ENCODE measurements at regions not wholly inside any gene's neighbourhood (a gene's known extent, or its start where the extent isn't known, plus 50 kb on each side); places are given as distances from the start of the nearest gene placed in this dataset.

DNA sequence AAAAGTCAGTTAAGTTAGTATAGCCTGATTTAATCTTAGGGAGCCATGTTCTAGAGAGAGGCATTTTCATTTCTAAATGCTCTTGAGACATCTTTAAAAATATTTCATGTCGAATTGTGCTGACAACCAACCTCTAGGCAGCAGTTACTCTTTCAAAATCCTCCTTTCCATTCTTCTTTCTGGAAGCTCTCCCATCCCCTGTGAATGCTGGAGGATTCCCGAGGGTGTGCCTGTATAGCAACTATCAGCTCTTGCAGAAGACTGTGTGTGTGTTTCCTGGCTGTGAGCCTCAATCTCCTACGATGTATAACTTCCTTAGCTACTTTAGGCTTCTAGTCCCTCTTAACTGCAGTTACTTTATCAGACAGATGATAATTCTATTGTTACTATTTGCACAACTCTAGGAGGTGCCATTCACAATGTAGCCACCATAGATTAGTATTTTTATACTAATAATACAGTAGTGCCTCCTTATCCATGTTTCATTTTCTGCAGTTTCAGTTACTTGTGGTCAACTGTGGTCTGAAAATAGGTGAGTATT, 250.3 kb downstream of the EDEM1 start (continued):
- TF ChIP-seq, protein P1, sequence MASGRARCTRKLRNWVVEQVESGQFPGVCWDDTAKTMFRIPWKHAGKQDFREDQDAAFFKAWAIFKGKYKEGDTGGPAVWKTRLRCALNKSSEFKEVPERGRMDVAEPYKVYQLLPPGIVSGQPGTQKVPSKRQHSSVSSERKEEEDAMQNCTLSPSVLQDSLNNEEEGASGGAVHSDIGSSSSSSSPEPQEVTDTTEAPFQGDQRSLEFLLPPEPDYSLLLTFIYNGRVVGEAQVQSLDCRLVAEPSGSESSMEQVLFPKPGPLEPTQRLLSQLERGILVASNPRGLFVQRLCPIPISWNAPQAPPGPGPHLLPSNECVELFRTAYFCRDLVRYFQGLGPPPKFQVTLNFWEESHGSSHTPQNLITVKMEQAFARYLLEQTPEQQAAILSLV (tag; IDR thresholded peaks at IDR 0.05) = no peak
- TF ChIP-seq MTA3 (IDR thresholded peaks at IDR 0.05; ENCODE audit: borderline replicate concordance) = 0 out of 2 replicates have a peak, but pooled peaks have one; percentile 19
- TF ChIP-seq, protein P2, sequence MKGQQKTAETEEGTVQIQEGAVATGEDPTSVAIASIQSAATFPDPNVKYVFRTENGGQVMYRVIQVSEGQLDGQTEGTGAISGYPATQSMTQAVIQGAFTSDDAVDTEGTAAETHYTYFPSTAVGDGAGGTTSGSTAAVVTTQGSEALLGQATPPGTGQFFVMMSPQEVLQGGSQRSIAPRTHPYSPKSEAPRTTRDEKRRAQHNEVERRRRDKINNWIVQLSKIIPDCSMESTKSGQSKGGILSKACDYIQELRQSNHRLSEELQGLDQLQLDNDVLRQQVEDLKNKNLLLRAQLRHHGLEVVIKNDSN (CRISPR knock-in tag; IDR thresholded peaks at IDR 0.05) = no peak
- no peak for TF ChIP-seq ZNF143 (CRISPR knock-in tag; IDR thresholded peaks at IDR 0.05)
- TF ChIP-seq GTF2A2 (tag; IDR thresholded peaks at IDR 0.05) = no peak
- no peak for TF ChIP-seq ZFPM2 (CRISPR knock-in tag; IDR thresholded peaks at IDR 0.05)
- no peak for TF ChIP-seq ZNF785 (CRISPR knock-in tag; IDR thresholded peaks at IDR 0.05)
- TF ChIP-seq, protein P3, sequence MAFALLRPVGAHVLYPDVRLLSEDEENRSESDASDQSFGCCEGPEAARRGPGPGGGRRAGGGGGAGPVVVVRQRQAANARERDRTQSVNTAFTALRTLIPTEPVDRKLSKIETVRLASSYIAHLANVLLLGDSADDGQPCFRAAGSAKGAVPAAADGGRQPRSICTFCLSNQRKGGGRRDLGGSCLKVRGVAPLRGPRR (CRISPR knock-in tag; IDR thresholded peaks at IDR 0.05) = no peak
- no peak for TF ChIP-seq YBX1 (IDR thresholded peaks at IDR 0.05)
- TF ChIP-seq, protein P4, sequence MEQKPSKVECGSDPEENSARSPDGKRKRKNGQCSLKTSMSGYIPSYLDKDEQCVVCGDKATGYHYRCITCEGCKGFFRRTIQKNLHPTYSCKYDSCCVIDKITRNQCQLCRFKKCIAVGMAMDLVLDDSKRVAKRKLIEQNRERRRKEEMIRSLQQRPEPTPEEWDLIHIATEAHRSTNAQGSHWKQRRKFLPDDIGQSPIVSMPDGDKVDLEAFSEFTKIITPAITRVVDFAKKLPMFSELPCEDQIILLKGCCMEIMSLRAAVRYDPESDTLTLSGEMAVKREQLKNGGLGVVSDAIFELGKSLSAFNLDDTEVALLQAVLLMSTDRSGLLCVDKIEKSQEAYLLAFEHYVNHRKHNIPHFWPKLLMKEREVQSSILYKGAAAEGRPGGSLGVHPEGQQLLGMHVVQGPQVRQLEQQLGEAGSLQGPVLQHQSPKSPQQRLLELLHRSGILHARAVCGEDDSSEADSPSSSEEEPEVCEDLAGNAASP (IDR thresholded peaks at IDR 0.05) = no peak
- no peak for TF ChIP-seq ZFP30 (CRISPR knock-in tag; IDR thresholded peaks at IDR 0.05; ENCODE audit: borderline replicate concordance)
- TF ChIP-seq, protein P5, sequence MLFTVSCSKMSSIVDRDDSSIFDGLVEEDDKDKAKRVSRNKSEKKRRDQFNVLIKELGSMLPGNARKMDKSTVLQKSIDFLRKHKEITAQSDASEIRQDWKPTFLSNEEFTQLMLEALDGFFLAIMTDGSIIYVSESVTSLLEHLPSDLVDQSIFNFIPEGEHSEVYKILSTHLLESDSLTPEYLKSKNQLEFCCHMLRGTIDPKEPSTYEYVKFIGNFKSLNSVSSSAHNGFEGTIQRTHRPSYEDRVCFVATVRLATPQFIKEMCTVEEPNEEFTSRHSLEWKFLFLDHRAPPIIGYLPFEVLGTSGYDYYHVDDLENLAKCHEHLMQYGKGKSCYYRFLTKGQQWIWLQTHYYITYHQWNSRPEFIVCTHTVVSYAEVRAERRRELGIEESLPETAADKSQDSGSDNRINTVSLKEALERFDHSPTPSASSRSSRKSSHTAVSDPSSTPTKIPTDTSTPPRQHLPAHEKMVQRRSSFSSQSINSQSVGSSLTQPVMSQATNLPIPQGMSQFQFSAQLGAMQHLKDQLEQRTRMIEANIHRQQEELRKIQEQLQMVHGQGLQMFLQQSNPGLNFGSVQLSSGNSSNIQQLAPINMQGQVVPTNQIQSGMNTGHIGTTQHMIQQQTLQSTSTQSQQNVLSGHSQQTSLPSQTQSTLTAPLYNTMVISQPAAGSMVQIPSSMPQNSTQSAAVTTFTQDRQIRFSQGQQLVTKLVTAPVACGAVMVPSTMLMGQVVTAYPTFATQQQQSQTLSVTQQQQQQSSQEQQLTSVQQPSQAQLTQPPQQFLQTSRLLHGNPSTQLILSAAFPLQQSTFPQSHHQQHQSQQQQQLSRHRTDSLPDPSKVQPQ (CRISPR knock-in tag; IDR thresholded peaks at IDR 0.05; ENCODE audit: borderline replicate concordance) = no peak
- peak; percentile 33; the same call in 1 of the 2 replicates for TF ChIP-seq HDAC2 (IDR thresholded peaks at IDR 0.05)
- TF ChIP-seq, protein P6, sequence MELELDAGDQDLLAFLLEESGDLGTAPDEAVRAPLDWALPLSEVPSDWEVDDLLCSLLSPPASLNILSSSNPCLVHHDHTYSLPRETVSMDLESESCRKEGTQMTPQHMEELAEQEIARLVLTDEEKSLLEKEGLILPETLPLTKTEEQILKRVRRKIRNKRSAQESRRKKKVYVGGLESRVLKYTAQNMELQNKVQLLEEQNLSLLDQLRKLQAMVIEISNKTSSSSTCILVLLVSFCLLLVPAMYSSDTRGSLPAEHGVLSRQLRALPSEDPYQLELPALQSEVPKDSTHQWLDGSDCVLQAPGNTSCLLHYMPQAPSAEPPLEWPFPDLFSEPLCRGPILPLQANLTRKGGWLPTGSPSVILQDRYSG (tag; conservative IDR thresholded peaks at IDR 0.05; ENCODE audit: low read depth) = no peak
- no peak for TF ChIP-seq DDX20 (tag; IDR thresholded peaks at IDR 0.05; ENCODE audit: low read depth)
- TF ChIP-seq, protein P7, sequence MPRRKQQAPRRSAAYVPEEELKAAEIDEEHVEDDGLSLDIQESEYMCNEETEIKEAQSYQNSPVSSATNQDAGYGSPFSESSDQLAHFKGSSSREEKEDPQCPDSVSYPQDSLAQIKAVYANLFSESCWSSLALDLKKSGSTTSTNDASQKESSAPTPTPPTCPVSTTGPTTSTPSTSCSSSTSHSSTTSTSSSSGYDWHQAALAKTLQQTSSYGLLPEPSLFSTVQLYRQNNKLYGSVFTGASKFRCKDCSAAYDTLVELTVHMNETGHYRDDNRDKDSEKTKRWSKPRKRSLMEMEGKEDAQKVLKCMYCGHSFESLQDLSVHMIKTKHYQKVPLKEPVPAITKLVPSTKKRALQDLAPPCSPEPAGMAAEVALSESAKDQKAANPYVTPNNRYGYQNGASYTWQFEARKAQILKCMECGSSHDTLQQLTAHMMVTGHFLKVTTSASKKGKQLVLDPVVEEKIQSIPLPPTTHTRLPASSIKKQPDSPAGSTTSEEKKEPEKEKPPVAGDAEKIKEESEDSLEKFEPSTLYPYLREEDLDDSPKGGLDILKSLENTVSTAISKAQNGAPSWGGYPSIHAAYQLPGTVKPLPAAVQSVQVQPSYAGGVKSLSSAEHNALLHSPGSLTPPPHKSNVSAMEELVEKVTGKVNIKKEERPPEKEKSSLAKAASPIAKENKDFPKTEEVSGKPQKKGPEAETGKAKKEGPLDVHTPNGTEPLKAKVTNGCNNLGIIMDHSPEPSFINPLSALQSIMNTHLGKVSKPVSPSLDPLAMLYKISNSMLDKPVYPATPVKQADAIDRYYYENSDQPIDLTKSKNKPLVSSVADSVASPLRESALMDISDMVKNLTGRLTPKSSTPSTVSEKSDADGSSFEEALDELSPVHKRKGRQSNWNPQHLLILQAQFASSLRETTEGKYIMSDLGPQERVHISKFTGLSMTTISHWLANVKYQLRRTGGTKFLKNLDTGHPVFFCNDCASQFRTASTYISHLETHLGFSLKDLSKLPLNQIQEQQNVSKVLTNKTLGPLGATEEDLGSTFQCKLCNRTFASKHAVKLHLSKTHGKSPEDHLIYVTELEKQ (CRISPR knock-in tag; IDR thresholded peaks at IDR 0.05) = no peak
- TF ChIP-seq TFAM (CRISPR knock-in tag; conservative IDR thresholded peaks at IDR 0.05) = no peak
- no peak for TF ChIP-seq ASH1L (IDR thresholded peaks at IDR 0.05; ENCODE audit: borderline replicate concordance, low read depth, partially characterized antibody)
